Karpas-422 (cell line): ENCODE measurements at regions not wholly inside any gene's neighbourhood (a gene's known extent, or its start where the extent isn't known, plus 50 kb on each side); places are given as distances from the start of the nearest gene placed in this dataset.

Source experiments
- DNase-seq: peaks from one replicate; pipeline ENCODE4 v3.0.0-alpha.2; 2015
- H2AFZ ChIP-seq: fragments of 200-600 bp; sonication (generic); 2 replicates; pipeline ENCODE4 v1.6.1; 2014; ENCODE audit warnings: antibody characterized with exemption, low read length, mixed read lengths
- H3K27ac ChIP-seq: fragments of 200-600 bp; sonication (generic); 2 replicates; pipeline ENCODE4 v1.5.1; 2014; ENCODE audit warnings: mild to moderate bottlenecking, low read length, moderate library complexity
- H3K27me3 ChIP-seq: fragments of 200-600 bp; sonication (generic); 2 replicates; pipeline ENCODE4 v1.6.1; 2014; ENCODE audit warnings: low read length, mixed read lengths
- H3K36me3 ChIP-seq: fragments of 200-600 bp; sonication (generic); 2 replicates; pipeline ENCODE4 v1.6.1; 2014; ENCODE audit warnings: low read length, mixed read lengths; ENCODE audit not compliant: insufficient read depth
- H3K4me1 ChIP-seq: fragments of 200-600 bp; sonication (generic); 2 replicates; pipeline ENCODE4 v1.6.1; 2014; ENCODE audit warnings: mild to moderate bottlenecking, low read length, mixed read lengths
- H3K4me2 ChIP-seq: fragments of 200-600 bp; sonication (generic); 2 replicates; pipeline ENCODE4 v1.6.1; 2014; ENCODE audit warnings: low read length, low read depth, mild to moderate bottlenecking; ENCODE audit not compliant: poor library complexity, severe bottlenecking
- H3K4me3 ChIP-seq: fragments of 200-600 bp; sonication (generic); 2 replicates; pipeline ENCODE4 v1.5.1; 2014; ENCODE audit warnings: mild to moderate bottlenecking, antibody characterized with exemption, low read length, mixed read lengths
- H3K79me2 ChIP-seq: fragments of 200-600 bp; sonication (generic); 2 replicates; pipeline ENCODE4 v1.6.1; 2014; ENCODE audit warnings: mild to moderate bottlenecking, low read length, mixed read lengths
- H3K9ac ChIP-seq: fragments of 200-600 bp; sonication (generic); 2 replicates; pipeline ENCODE4 v1.6.0; 2014; ENCODE audit warnings: low read length
- H3K9me2 ChIP-seq: fragments of 200-600 bp; sonication (generic), shearing (Covaris generic); replicated peaks from 2 replicates; pipeline ENCODE4 v1.6.0; 2014; ENCODE audit warnings: mild to moderate bottlenecking, low read length, moderate library complexity; ENCODE audit not compliant: insufficient read depth
- H3K9me3 ChIP-seq: fragments of 300-700, 200-600 bp; sonication (generic); 2 replicates; pipeline ENCODE4 v1.6.1; 2014; ENCODE audit warnings: low read length, mixed read lengths
- H4K20me1 ChIP-seq: fragments of 200-600 bp; sonication (generic); 2 replicates; pipeline ENCODE4 v1.6.1; 2014; ENCODE audit warnings: mild to moderate bottlenecking, antibody characterized with exemption, low read length, low read depth; ENCODE audit not compliant: insufficient read depth

- no peak overlapping the region for H2AFZ ChIP-seq
- no peak for DNase-seq
- H3K79me2 ChIP-seq = no peaks in the 10 kb centered on the region
- H3K9ac ChIP-seq = no peak overlapping the region
- H4K20me1 ChIP-seq = no peaks in the 10 kb centered on the region
- no peaks in the 10 kb centered on the region for H3K9me3 ChIP-seq
- no peaks in the 10 kb centered on the region for H3K9me2 ChIP-seq
- no peaks in the 10 kb centered on the region for H3K27me3 ChIP-seq
- no peak overlapping the region for H3K27ac ChIP-seq
- no peaks in the 10 kb centered on the region for H3K4me1 ChIP-seq
- no peaks in the 10 kb centered on the region for H3K36me3 ChIP-seq
- no peak overlapping the region for H3K4me3 ChIP-seq
- no peak overlapping the region for H3K4me2 ChIP-seq
These were observed 572.9 kb upstream of the ZFP42 start for GRCh38 chr4:187422655-187423054.

DNA sequence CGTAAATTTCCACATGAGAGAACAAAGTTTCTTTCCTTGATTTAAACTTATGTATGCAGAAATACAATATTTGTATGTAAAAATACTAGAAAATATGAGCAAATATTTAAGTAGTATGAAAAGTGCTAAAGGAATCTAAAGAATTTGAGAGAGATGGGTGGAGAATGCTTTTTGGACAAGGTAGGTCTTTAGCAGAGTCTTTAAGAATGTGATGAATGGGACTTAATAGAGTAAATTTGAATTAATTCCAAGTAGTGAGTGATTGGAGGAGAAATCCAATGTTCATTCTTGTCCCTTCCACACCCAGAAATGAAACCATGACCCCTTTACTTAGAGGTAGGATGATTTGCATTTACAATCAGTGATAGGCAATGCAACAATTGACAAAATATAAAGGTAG lies 570.9 kb upstream of the ZFP42 start:
- no peaks in the 10 kb centered on the region for H4K20me1 ChIP-seq
- DNase-seq = no peak
- no peak overlapping the region for H3K27ac ChIP-seq

DNA sequence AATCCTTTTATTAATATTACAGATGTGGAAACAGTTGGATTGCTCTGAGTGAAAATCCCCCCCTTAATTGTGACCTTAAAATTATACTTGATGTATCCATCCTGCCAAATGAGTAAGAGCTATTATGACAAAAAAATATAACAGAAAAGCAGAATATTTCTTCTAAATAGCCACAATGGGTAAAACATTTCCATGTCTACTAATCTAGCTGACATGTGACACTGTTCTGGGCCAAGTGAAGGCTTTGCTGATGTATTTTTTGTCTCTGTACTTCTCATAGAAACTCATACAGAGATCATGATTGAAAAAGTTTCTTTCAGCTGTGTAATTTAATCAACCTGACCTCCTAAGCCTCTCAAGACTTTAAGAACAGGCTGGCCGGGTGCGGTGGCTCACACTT lies 569.1 kb upstream of the ZFP42 start:
- H3K27ac ChIP-seq = no peak overlapping the region

More for the DNA sequence above, 570.9 kb upstream of the ZFP42 start:
- Histone ChIP-seq H3K4me3 (no peak overlapping the region), H2AFZ (no peak overlapping the region), H3K9ac (no peak overlapping the region), H3K79me2 (no peaks in the 10 kb centered on the region), H3K9me3 (no peaks in the 10 kb centered on the region), H3K9me2 (no peaks in the 10 kb centered on the region), H3K4me2 (no peak overlapping the region), H3K36me3 (no peaks in the 10 kb centered on the region), H3K4me1 (peaks cover 6% of the 10 kb centered on the region; the same call in 1 of the 2 replicates), H3K27me3 (no peaks in the 10 kb centered on the region)

GRCh38 chr4:187432310-187432709 lies 563.3 kb upstream of the ZFP42 start:
- Histone ChIP-seq H3K4me2 (no peak overlapping the region), H3K27ac (no peak overlapping the region), H2AFZ (no peak overlapping the region), H3K4me1 (peaks cover 6% of the 10 kb centered on the region; the same call in 1 of the 2 replicates), H3K27me3 (no peaks in the 10 kb centered on the region), H3K9me2 (no peaks in the 10 kb centered on the region), H3K36me3 (no peaks in the 10 kb centered on the region), H3K9ac (no peak overlapping the region), H3K4me3 (no peak overlapping the region), H3K9me3 (no peaks in the 10 kb centered on the region), H3K79me2 (no peaks in the 10 kb centered on the region), H4K20me1 (no peaks in the 10 kb centered on the region)
- DNase-seq = no peak

More for the DNA sequence above, 569.1 kb upstream of the ZFP42 start:
- Histone ChIP-seq H2AFZ (no peak overlapping the region), H3K36me3 (no peaks in the 10 kb centered on the region), H3K9ac (no peak overlapping the region), H3K9me2 (no peaks in the 10 kb centered on the region), H3K4me3 (no peak overlapping the region), H3K4me1 (peaks cover 6% of the 10 kb centered on the region; the same call in 1 of the 2 replicates), H3K9me3 (no peaks in the 10 kb centered on the region), H4K20me1 (no peaks in the 10 kb centered on the region), H3K27me3 (no peaks in the 10 kb centered on the region), H3K4me2 (no peak overlapping the region), H3K79me2 (no peaks in the 10 kb centered on the region)
- no peak for DNase-seq

DNA sequence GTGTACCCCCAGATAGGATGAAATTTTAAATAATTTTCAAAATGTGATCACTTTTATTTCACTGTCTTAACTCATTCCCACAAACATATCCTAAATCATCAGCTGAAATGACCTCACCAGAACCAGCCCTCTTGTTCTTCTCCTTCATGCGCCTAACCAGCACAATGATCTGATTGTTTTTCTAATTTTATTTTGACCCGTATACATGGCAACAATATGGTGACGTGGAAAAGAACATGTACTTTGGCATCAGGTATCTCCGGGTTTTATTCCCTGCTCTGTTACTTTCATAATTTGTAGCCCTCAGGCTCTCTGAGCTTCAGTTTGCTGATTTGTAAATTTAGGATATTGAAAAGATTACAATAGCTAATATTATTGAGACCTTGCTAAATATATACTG lies 562.4 kb upstream of the ZFP42 start:
- no peaks in the 10 kb centered on the region for H3K79me2 ChIP-seq
- no peak overlapping the region for H3K9ac ChIP-seq
- DNase-seq = no peak
- H3K4me1 ChIP-seq = peaks cover 5% of the 10 kb centered on the region; the same call in 1 of the 2 replicates
- H3K9me3 ChIP-seq = no peaks in the 10 kb centered on the region
- no peaks in the 10 kb centered on the region for H3K36me3 ChIP-seq
- no peaks in the 10 kb centered on the region for H4K20me1 ChIP-seq
- no peak overlapping the region for H3K4me3 ChIP-seq
- H3K27ac ChIP-seq = no peak overlapping the region
- H3K27me3 ChIP-seq = no peaks in the 10 kb centered on the region
- H2AFZ ChIP-seq = no peak overlapping the region
- H3K9me2 ChIP-seq = no peaks in the 10 kb centered on the region
- H3K4me2 ChIP-seq = no peak overlapping the region

DNA sequence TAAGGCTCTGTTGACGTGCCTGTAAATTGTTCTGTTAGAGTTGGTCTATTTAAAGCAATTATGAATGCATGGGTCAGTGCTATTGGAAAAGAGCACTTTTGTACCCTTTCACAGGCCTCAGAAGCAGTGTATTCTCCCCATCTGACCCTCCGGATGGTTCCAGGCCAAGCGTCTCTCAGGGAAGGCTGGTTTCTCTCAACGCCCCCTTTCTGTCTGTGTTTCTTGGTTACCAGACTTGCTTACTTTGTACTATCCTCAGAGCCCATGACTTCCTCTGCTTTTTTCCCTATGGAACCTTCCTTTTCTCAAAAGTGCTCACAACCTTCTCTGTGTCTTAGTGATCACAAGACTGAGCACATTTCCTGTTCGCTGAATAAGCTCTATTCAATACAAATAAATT lies 559.3 kb upstream of the ZFP42 start:
- Histone ChIP-seq H3K27ac (no peak overlapping the region), H3K9me3 (no peaks in the 10 kb centered on the region), H3K4me2 (no peak overlapping the region), H3K4me1 (no peaks in the 10 kb centered on the region), H3K27me3 (no peaks in the 10 kb centered on the region), H3K9ac (no peak overlapping the region), H4K20me1 (no peaks in the 10 kb centered on the region), H3K4me3 (no peak overlapping the region), H3K79me2 (no peaks in the 10 kb centered on the region), H2AFZ (no peak overlapping the region), H3K9me2 (no peaks in the 10 kb centered on the region), H3K36me3 (no peaks in the 10 kb centered on the region)
- no peak for DNase-seq

GRCh38 chr4:187444061-187444460 lies 551.5 kb upstream of the ZFP42 start:
- Histone ChIP-seq H3K9me2 (no peaks in the 10 kb centered on the region), H4K20me1 (no peaks in the 10 kb centered on the region), H3K9ac (no peak overlapping the region), H3K27me3 (no peaks in the 10 kb centered on the region), H2AFZ (no peak overlapping the region), H3K4me1 (no peaks in the 10 kb centered on the region), H3K4me3 (no peak overlapping the region), H3K79me2 (no peaks in the 10 kb centered on the region), H3K36me3 (no peaks in the 10 kb centered on the region), H3K27ac (no peak overlapping the region), H3K4me2 (no peak overlapping the region), H3K9me3 (no peaks in the 10 kb centered on the region)
- no peak for DNase-seq

GRCh38 chr4:187449702-187450101 lies 545.9 kb upstream of the ZFP42 start:
- Histone ChIP-seq H3K9me3 (no peaks in the 10 kb centered on the region), H3K9ac (no peak overlapping the region), H2AFZ (no peak overlapping the region), H3K79me2 (no peaks in the 10 kb centered on the region), H4K20me1 (no peaks in the 10 kb centered on the region), H3K4me1 (no peaks in the 10 kb centered on the region), H3K4me3 (no peak overlapping the region), H3K27ac (no peak overlapping the region), H3K9me2 (no peaks in the 10 kb centered on the region), H3K4me2 (no peak overlapping the region), H3K36me3 (no peaks in the 10 kb centered on the region), H3K27me3 (no peaks in the 10 kb centered on the region)
- DNase-seq = no peak

DNA sequence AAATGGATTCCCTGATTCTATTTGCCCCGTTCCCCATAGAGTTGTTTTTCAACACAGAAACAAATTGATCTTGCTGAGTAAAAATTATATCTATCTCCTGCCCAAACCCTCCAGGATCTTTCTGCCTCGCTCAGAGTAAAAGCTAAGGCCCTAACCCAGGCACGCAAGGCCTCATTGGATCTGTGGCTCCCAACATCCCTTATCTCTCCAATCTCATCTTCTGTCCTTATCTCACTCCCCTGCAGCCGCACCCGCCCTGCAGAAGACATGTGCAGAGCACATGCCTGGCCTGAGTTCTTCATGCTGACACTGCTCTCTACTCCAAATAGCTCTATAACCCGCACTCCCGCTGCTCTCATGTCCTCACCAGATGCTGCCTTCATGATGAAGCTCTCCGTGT lies 543.8 kb upstream of the ZFP42 start:
- Histone ChIP-seq H3K27me3 (no peaks in the 10 kb centered on the region), H2AFZ (no peak overlapping the region), H3K9ac (no peak overlapping the region), H3K27ac (no peak overlapping the region), H3K79me2 (no peaks in the 10 kb centered on the region), H3K4me2 (no peak overlapping the region), H3K9me3 (no peaks in the 10 kb centered on the region), H3K36me3 (no peaks in the 10 kb centered on the region), H4K20me1 (no peaks in the 10 kb centered on the region), H3K9me2 (no peaks in the 10 kb centered on the region), H3K4me1 (no peaks in the 10 kb centered on the region), H3K4me3 (no peak overlapping the region)
- DNase-seq = no peak
